ENCODE measurements at regions not wholly inside any gene's neighbourhood (a gene's known extent, or its start where the extent isn't known, plus 50 kb on each side); places are given as distances from the start of the nearest gene placed in this dataset.

DNA sequence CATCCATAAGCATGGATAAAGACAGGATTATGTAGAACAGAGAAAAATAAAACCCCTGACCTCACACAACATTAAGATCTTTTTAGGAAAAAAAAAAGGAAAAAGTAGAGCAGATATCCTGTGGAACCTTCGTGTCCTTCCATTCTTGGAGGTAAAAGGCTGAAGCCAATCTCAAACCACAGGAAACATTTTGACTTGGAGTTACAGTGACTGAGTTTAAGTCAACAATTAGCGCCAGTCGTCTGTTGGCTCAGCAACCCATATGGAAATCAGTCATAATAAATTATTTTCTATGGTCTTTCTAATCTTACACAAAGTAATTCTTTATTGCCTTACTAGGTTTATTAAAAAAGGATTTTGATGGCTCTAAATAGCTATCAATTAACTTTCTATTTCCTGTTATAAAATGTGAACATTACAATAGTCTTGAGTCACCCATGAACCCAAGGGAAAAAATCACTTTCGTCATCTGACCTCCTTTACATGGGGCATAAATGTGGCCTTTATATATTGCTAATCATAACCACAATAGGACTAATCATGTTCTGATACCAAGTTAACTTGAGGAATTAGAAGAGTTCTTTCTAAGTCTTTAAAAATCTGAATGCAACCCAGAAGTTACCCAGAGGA is 592.9 kb downstream of the TFAP2B start:
- DNase-seq (ENCODE audit: low read depth): no peak
- no peak overlapping the region for H3K4me3 ChIP-seq (ENCODE audit: low read depth, low read length)

- no peak for DNase-seq (ENCODE audit: low read depth)
- H3K4me3 ChIP-seq (ENCODE audit: low read depth, low read length): no peak overlapping the region
Measured at GRCh38 chr6:51414361-51414760, 595.7 kb downstream of the TFAP2B start.

DNA sequence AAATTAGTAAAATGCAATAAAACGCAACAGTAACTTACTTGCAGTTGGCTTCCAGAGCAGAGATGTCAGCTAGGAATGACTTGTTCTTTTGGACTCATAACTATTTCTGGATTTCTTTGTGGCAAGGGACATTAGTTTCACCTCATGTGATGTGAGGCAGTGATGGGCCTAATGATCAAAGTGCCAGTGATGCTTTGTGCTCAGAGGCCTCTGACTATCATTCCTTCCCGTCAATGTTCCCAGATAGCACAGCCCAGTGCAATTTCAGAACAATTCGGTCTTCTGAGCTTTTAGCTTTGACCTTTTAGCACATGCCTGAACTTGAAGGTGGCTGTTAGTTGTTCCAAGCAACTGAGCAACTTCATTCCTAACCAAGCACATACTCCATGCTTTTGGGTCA is 596.8 kb downstream of the TFAP2B start:
- no peak for DNase-seq (ENCODE audit: low read depth)
- H3K4me3 ChIP-seq (ENCODE audit: low read depth, low read length): no peak overlapping the region

- no peak overlapping the region for H3K4me3 ChIP-seq (ENCODE audit: low read depth, low read length)
- DNase-seq (ENCODE audit: low read depth): no peak
Measured at GRCh38 chr6:51429017-51429712, 610.5 kb downstream of the TFAP2B start.

DNA sequence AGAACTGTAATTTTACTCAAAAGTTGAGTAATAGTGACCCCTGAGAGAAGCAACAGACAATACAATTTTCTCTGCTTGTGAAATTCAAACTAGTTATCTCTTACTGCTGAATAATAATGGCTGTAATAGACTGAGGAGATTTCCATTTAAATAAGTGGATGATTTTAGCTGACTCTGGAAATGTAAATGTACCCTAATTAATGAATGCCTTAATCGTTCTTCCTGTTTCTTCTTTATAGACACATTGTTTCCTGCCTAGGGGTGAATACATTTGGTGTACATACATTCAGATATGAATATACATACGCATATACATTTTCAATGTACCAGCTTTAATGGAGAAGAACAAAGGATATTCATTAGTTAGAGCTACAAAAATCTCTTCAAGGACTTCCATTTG is 611.9 kb downstream of the TFAP2B start:
- no peak overlapping the region for H3K4me3 ChIP-seq (ENCODE audit: low read depth, low read length)
- no peak for DNase-seq (ENCODE audit: low read depth)

- H3K4me3 ChIP-seq (ENCODE audit: low read depth, low read length): no peak overlapping the region
- no peak for DNase-seq (ENCODE audit: low read depth)
Measured at GRCh38 chr6:51432481-51432880, 613.8 kb downstream of the TFAP2B start.

DNA sequence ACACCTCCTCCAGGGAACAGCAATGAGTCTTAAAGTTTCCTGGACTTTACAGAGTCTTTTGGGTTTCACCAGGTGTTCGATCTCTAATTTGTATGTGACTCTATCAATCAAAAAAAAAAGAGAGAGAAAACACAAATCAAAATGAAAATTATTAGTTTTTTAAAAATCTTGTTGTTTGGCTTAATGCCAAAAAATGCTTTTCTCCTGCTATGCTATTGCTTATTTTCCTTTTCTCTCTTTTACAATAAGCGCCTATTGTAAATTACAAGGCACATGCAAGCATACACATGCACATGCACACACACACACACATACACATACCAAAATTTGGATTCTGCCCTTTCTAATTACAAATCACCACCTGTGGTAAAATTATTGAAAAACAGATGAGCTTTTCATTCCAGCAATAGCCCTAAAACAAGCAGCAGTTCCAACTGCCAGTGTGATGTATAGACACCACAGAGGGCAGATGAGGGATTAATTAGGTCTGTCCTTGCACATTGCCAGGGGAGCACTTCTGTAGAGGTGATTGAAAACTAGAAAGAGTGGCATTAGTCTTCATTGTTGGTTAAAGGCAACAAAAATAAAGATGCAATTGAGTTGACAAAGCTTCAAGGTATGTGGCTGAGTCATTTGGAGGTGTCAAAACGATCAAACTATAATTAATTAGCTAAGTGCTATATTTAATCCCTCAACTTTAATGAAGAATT is 631.7 kb downstream of the TFAP2B start:
- DNase-seq (ENCODE audit: low read depth): no peak

DNA sequence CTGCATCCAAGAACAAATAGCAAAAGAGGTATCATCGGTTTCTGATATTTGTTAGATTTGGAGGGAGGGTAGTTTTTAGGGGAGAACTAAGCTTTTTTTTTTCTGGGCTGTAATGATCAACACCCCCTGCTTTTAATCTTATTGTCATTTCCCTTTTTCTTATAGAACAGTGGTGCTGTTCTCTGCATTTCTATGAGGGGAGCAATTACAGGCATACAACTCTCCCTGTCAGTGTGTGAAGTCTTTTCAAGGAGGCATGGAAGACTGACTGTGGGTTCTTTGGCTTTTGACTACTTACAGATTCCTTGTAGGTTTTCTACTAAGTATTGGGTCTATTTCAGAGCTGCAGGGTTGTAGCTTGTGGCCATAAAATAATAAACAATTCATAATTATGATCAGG is 632.3 kb downstream of the TFAP2B start:
- H3K4me3 ChIP-seq (ENCODE audit: low read depth, low read length): no peak overlapping the region
- DNase-seq (ENCODE audit: low read depth): no peak

More for the DNA sequence above, 631.7 kb downstream of the TFAP2B start:
- H3K4me3 ChIP-seq (ENCODE audit: low read depth, low read length): no peak overlapping the region

- no peak for DNase-seq (ENCODE audit: low read depth)
Measured at GRCh38 chr6:51456282-51456681, 631.1 kb downstream of the PKHD1 start.

DNA sequence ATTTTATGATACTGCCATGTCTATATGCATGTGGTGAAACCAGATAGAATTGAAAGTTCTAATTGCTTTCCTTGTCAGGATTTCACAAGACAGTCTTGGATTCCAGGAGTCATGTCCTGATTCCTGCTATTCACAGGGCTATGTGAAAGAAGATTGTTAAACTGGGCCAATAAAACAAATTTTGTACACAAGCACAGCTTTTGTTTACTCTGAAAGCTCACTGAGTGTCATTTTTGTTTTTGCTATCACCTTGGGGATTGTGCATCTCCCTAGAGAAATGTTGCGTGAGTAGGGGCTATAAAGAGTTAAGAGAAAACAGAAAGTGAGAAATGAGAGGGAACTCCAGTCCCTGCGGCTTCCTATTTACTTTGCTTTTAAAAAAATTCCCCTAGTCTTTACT is 627.5 kb downstream of the PKHD1 start:
- DNase-seq (ENCODE audit: low read depth): no peak
- no peak overlapping the region for H3K4me3 ChIP-seq (ENCODE audit: low read depth, low read length)

More at GRCh38 chr6:51456282-51456681, 631.1 kb downstream of the PKHD1 start:
- no peak overlapping the region for H3K4me3 ChIP-seq (ENCODE audit: low read depth, low read length)

DNA sequence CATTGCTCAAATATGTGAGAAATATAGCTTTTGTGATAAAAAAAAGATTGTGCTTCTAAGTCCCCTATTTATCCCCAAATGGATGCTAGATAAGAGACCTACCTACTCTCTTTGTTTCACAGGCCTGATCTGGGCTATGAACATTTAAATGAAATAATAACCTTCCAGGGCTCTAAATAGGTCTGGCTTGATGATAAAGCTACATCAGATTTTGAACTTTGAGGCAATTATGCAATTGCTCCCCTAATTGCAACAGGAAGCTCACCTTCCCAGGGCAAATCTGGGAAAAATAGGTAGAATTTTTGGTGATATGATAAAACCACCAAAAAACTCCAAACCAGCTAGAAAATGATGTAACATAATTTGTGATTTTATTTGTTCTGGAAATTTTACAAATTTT is 624.5 kb downstream of the PKHD1 start:
- no peak for DNase-seq (ENCODE audit: low read depth)
- no peak overlapping the region for H3K4me3 ChIP-seq (ENCODE audit: low read depth, low read length)

DNA sequence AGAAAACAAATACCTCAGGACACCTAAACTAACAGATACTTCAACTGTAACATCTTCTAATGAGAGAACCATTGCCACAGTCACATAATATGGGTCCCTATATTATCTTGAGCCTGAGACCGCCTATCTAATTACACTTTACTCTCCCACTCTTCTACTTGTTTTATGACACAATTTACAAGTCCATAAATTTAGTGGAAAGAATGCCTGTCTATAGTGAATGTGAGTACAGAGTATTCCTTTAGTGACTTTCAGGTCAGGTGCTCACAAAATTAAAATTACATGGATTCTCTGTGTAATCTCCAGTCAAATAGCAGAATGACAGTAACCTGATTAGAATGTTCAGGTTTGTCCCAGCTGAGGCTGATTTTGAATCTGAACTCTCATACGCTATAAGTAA is 624.1 kb downstream of the PKHD1 start:
- H3K4me3 ChIP-seq (ENCODE audit: low read depth, low read length): no peak overlapping the region
- no peak for DNase-seq (ENCODE audit: low read depth)

DNA sequence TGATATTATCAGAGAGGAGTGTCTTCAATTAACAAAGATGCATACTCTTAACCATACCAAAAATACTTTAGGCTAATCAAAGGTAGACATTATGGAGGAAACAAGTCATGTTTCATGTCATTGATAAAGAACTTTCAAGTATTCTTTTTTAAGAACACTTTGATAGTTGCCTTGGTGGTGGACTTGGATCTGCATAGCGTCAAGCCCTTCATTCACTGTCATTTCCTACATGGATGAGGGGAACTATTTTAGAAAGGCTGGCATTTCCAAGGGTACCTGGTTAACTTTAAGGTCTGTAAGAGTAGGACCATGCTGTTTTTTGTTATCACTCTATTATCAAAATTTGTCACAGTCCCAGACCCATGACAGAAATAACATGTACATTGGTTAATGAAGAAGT is 622.5 kb downstream of the PKHD1 start:
- DNase-seq (ENCODE audit: low read depth): no peak

DNA sequence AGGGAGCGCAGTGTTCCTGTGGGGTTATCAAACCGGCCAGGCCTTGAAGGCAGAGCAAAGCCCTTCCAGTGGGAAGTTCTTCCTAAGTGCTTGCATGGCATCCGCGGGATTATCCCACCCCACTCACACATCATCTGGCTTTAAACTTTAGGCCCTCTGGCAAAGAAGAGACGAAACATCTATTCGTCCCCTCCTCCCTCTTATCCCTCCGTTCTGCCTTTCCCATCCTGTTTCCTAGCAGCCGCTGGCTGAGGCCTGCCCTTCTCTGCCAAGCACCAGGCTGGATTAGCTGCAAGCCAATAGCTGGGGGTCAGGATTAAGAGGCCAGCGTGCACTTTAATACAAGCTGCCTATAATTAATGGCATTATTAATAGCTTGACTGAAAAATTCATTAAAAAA is 621.0 kb downstream of the PKHD1 start:
- no peak overlapping the region for H3K4me3 ChIP-seq (ENCODE audit: low read depth, low read length)
- DNase-seq (ENCODE audit: low read depth): no peak

More for the DNA sequence above, 622.5 kb downstream of the PKHD1 start:
- no peak overlapping the region for H3K4me3 ChIP-seq (ENCODE audit: low read depth, low read length)

GRCh38 chr6:51467231-51467952 is 620.0 kb downstream of the PKHD1 start:
- no peak for DNase-seq (ENCODE audit: low read depth)
- H3K4me3 ChIP-seq (ENCODE audit: low read depth, low read length): no peak overlapping the region

DNA sequence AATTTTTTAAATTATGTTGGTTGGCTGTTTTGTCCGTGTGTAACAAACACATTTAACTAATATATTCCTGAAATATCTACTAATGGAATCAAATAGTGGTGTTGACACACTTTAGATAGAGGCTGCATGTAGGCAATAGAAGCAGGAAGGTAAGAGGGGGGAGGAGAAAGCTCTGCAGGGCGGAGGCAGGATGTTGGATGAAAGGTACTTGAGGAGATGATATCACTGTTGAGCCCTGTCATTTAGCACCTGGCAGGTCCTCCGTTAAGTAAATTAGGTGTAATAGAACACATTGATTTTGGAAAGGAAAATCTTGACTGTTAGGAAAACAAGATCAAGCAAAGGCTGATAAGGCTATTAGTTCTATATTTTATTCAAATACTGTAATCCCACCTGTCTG is 618.7 kb downstream of the PKHD1 start:
- DNase-seq (ENCODE audit: low read depth): no peak

GRCh38 chr6:51472745-51473487 is 614.5 kb downstream of the PKHD1 start:
- no peak overlapping the region for H3K4me3 ChIP-seq (ENCODE audit: low read depth, low read length)
- no peak for DNase-seq (ENCODE audit: low read depth)

More for the DNA sequence above, 618.7 kb downstream of the PKHD1 start:
- H3K4me3 ChIP-seq (ENCODE audit: low read depth, low read length): no peak overlapping the region

- DNase-seq (ENCODE audit: low read depth): no peak
- no peak overlapping the region for H3K4me3 ChIP-seq (ENCODE audit: low read depth, low read length)
Measured at GRCh38 chr6:51474022-51474975, 613.1 kb downstream of the PKHD1 start.

All from skeletal muscle cell (primary cell).